Choroid plexus epithelial cell (primary cell): ENCODE measurements at regions not wholly inside any gene's neighbourhood (a gene's known extent, or its start where the extent isn't known, plus 50 kb on each side); places are given as distances from the start of the nearest gene placed in this dataset.

ENCODE experiments used
- DNase-seq: peaks from one replicate; pipeline ENCODE4 v3.0.0-alpha.2; 2010; ENCODE audit warnings: low read depth
- H3K4me3 ChIP-seq: 2 replicates; pipeline ENCODE4 v1.5.1; 2011; ENCODE audit warnings: low read depth, mild to moderate bottlenecking, control low read depth, low read length, moderate library complexity
- CTCF ChIP-seq: conservative IDR thresholded peaks from 2 replicates; pipeline ENCODE4 v1.5.1; 2011; ENCODE audit warnings: low read depth, mild to moderate bottlenecking, control low read depth, inconsistent platforms, low read length, moderate library complexity

GRCh38 chr2:239789711-239790110, 235.4 kb downstream of the NDUFA10 start:
- H3K4me3 ChIP-seq = no peak overlapping the region
- TF ChIP-seq CTCF = no peak

GRCh38 chr2:239788576-239789098, 236.5 kb downstream of the NDUFA10 start:
- DNase-seq = no peak
- TF ChIP-seq CTCF = no peak
- H3K4me3 ChIP-seq = no peak overlapping the region

More at GRCh38 chr2:239789711-239790110, 235.4 kb downstream of the NDUFA10 start:
- DNase-seq = no peak

GRCh38 chr2:239787538-239788050, 237.5 kb downstream of the NDUFA10 start:
- DNase-seq = no peak
- H3K4me3 ChIP-seq = no peak overlapping the region

GRCh38 chr2:239786791-239787190, 238.4 kb downstream of the NDUFA10 start:
- no peak for TF ChIP-seq CTCF
- no peak overlapping the region for H3K4me3 ChIP-seq
- no peak for DNase-seq

More at GRCh38 chr2:239787538-239788050, 237.5 kb downstream of the NDUFA10 start:
- TF ChIP-seq CTCF = no peak

- no peak for DNase-seq
- no peak for TF ChIP-seq CTCF
- H3K4me3 ChIP-seq = no peak overlapping the region
These were observed 243.7 kb downstream of the NDUFA10 start for GRCh38 chr2:239781454-239781853.

GRCh38 chr2:239780236-239780994, 244.7 kb downstream of the NDUFA10 start:
- DNase-seq = no peak
- no peak overlapping the region for H3K4me3 ChIP-seq
- no peak for TF ChIP-seq CTCF
